ENCODE measurements at regions not wholly inside any gene's neighbourhood (a gene's known extent, or its start where the extent isn't known, plus 50 kb on each side); places are given as distances from the start of the nearest gene placed in this dataset.
"Not testable (repeated sequence)": the region's sequence is repeated elsewhere in the genome, so short reads cannot be mapped to it uniquely, and the experiment has no call there.

GRCh38 chrX:16333453-16333852 lies 166.2 kb downstream of the MAGEB17 start:
- no peak for TF ChIP-seq CTCF (IDR thresholded peaks at IDR 0.05)
- 87 to 93% methylated on average over 7 of the region's 7 CpGs for WGBS, 2 donors
- intact Hi-C loops (cut with DNase I): no loop called here
- no peak overlapping the region for H3K4me3 ChIP-seq
- H3K9me3 ChIP-seq: no peaks in the 10 kb centered on the region
- ATAC-seq (no peak), DNase-seq (no peak)
- H3K4me1 ChIP-seq: no peaks in the 10 kb centered on the region
- H3K36me3 ChIP-seq: no peaks in the 10 kb centered on the region
- H3K27ac ChIP-seq: no peak overlapping the region
- H3K27me3 ChIP-seq: no peaks in the 10 kb centered on the region

- H3K4me3 ChIP-seq: no peak overlapping the region
- TF ChIP-seq CTCF (IDR thresholded peaks at IDR 0.05): no peak
- no peaks in the 10 kb centered on the region for H3K27me3 ChIP-seq
- no peaks in the 10 kb centered on the region for H3K4me1 ChIP-seq
- H3K9me3 ChIP-seq: peaks cover 0 to 13% (median 0%) of the 10 kb centered on the region in 11 donors
- H3K27ac ChIP-seq: no peak overlapping the region
- no peak for DNase-seq
- no peak for ATAC-seq
- H3K36me3 ChIP-seq: no peaks in the 10 kb centered on the region
- intact Hi-C loops (cut with DNase I): no loop called here
- WGBS, 2 donors: 54 to 79% methylated on average over 1 of the region's 1 CpG
These were observed 167.9 kb downstream of the MAGEB17 start for GRCh38 chrX:16335181-16335580.

- H3K36me3 ChIP-seq: no peaks in the 10 kb centered on the region
- H3K27me3 ChIP-seq: peaks cover 0 to 29% (median 0%) of the 10 kb centered on the region in 7 donors
- no peak for TF ChIP-seq CTCF (IDR thresholded peaks at IDR 0.05)
- intact Hi-C loops (cut with DNase I): no loop called here
- no peaks in the 10 kb centered on the region for H3K9me3 ChIP-seq
- ATAC-seq (no peak), DNase-seq (no peak)
- H3K27ac ChIP-seq: no peak overlapping the region
- H3K4me1 ChIP-seq: no peaks in the 10 kb centered on the region
- no peak overlapping the region for H3K4me3 ChIP-seq
- 50 to 77% methylated on average over 4 of the region's 4 CpGs for WGBS, 2 donors
These were observed 180.8 kb downstream of the MAGEB17 start for GRCh38 chrX:16347968-16348670.

GRCh38 chrX:16357902-16358301 lies 190.6 kb downstream of the MAGEB17 start:
- intact Hi-C loops (cut with DNase I): no loop called here
- no peak for ATAC-seq
- peaks cover 0 to 15% (median 0%) of the 10 kb centered on the region in 7 donors for H3K27me3 ChIP-seq
- no peaks in the 10 kb centered on the region for H3K36me3 ChIP-seq
- no peaks in the 10 kb centered on the region for H3K9me3 ChIP-seq
- H3K4me3 ChIP-seq: no peak overlapping the region
- no peaks in the 10 kb centered on the region for H3K4me1 ChIP-seq
- no peak for DNase-seq
- no peak overlapping the region for H3K27ac ChIP-seq
- no peak for TF ChIP-seq CTCF (IDR thresholded peaks at IDR 0.05)

GRCh38 chrX:16360056-16360455 lies 192.8 kb downstream of the MAGEB17 start:
- H3K36me3 ChIP-seq; ATAC-seq; H3K4me3 ChIP-seq; intact Hi-C loops (cut with DNase I); H3K4me1 ChIP-seq; DNase-seq; H3K9me3 ChIP-seq; H3K27ac ChIP-seq: not testable (repeated sequence)
- H3K27me3 ChIP-seq: peaks cover 0 to 15% (median 0%) of the 10 kb centered on the region in 7 donors
- WGBS, 2 donors: 92 to 94% methylated on average over 15 of the region's 15 CpGs
